HepG2 (cell line): ENCODE measurements at regions not wholly inside any gene's neighbourhood (a gene's known extent, or its start where the extent isn't known, plus 50 kb on each side); places are given as distances from the start of the nearest gene placed in this dataset.

Experiments used
- ATAC-seq: fragments of 200-7000 bp; cut with Tn5 transposase; 3 replicates; pipeline ENCODE4 v1.9.1; 2020; ENCODE audit warnings: mild to moderate bottlenecking, moderate library complexity
- BruUV-seq: library from RNA; stranded (reverse); fragments of 400-500 nt; replicated peaks from 2 replicates; lab custom pipeline; 2021; lab: Mats Ljungman, UMichigan
- CTCF ChIA-PET: fragments of 300-600 bp; formaldehyde crosslinking; extraction: SDS; loops from one replicate; lab custom pipeline; 2021; ENCODE audit warnings: low total read pairs, inconsistent platforms, low intra/inter-chr PET ratio; lab: Yijun Ruan, JAX
- POLR2A ChIA-PET: fragments of 350-600 bp; sonication (Branson Sonifier 250); formaldehyde crosslinking; loops from one replicate; lab custom pipeline; 2020; ENCODE audit warnings: antibody characterized with exemption, inconsistent platforms; lab: Yijun Ruan, JAX
- DNase-seq: peaks from one replicate; pipeline ENCODE4 v3.0.0-alpha.2; 2015; ENCODE audit warnings: low spot score
- FAIRE-seq: peaks from 3 replicates; lab custom pipeline; 2011; peaks lifted over from hg19 to GRCh38; lab: Jason Lieb, UNC
- H2AFZ ChIP-seq: one replicate; pipeline ENCODE4 v1.6.1; 2011; ENCODE audit warnings: low read length, inconsistent platforms
- H3K27ac ChIP-seq: fragments of 300-600 bp; 3 replicates; pipeline ENCODE4 v1.8.0; 2011; ENCODE audit warnings: mixed run types, mild to moderate bottlenecking, mixed read lengths, low read length, inconsistent platforms; ENCODE audit not compliant: insufficient read depth; ENCODE audit errors: extremely low read length
- H3K27me3 ChIP-seq, 2 experiments: fragments of 200-600 bp in 1 of 2; 2 replicates in 1 of 2; 3 replicates in 1 of 2; pipeline versions ENCODE4 v1.6.0 to v1.8.0; 2011; ENCODE audit warnings: low read length in 2 of 2, mild to moderate bottlenecking in 2 of 2, moderate library complexity in 2 of 2, inconsistent platforms in 1 of 2; ENCODE audit not compliant: insufficient read depth in 2 of 2, control insufficient read depth in 1 of 2
- H3K36me3 ChIP-seq, 2 experiments: fragments of 200-600 bp in 1 of 2; replicated peaks in 1 of 2; 2 replicates in 1 of 2; 3 replicates in 1 of 2; pipeline versions ENCODE4 v1.5.1 to v1.8.0; 2011; ENCODE audit warnings: low read length in 2 of 2, inconsistent platforms in 1 of 2; ENCODE audit not compliant: insufficient read depth in 2 of 2, control insufficient read depth in 1 of 2
- H3K4me1 ChIP-seq: 2 replicates; pipeline ENCODE4 v1.5.1; 2012; ENCODE audit warnings: low read length, inconsistent platforms; ENCODE audit not compliant: insufficient read depth
- H3K4me2 ChIP-seq: 2 replicates; pipeline ENCODE4 v1.6.0; 2011; ENCODE audit warnings: low read depth, low read length, inconsistent platforms
- H3K4me3 ChIP-seq, 3 experiments: fragments of 200-600 bp in 1 of 3; sonication (generic), shearing (Covaris generic) in 1 of 3; replicated peaks in 1 of 3; 2 replicates each; pipeline ENCODE4 v1.5.1; 2011 to 2016; ENCODE audit warnings: low read length in 3 of 3, inconsistent platforms in 2 of 3, low read depth in 2 of 3, mild to moderate bottlenecking in 2 of 3, control low read depth in 1 of 3, mixed read lengths in 1 of 3; ENCODE audit not compliant: insufficient read depth in 1 of 3
- H3K79me2 ChIP-seq: one replicate; pipeline ENCODE4 v1.6.1; 2011; ENCODE audit warnings: low read length, inconsistent platforms; ENCODE audit not compliant: insufficient read depth
- H3K9ac ChIP-seq: 2 replicates; pipeline ENCODE4 v1.6.0; 2011; ENCODE audit warnings: mild to moderate bottlenecking, low read depth, low read length, inconsistent platforms; ENCODE audit not compliant: insufficient read depth
- H3K9me3 ChIP-seq: 2 replicates; pipeline ENCODE4 v1.5.1; 2012; ENCODE audit warnings: mild to moderate bottlenecking, low read length
- H4K20me1 ChIP-seq: 2 replicates; pipeline ENCODE4 v1.6.0; 2011; ENCODE audit warnings: inconsistent platforms, mild to moderate bottlenecking, low read length, moderate library complexity; ENCODE audit not compliant: insufficient read depth
- CBX2 ChIP-seq, 2 experiments: fragments of 200-600 bp in 1 of 2; sonication (generic); formaldehyde crosslinking in 1 of 2; IDR thresholded peaks; 2 replicates each; pipeline versions ENCODE4 v1.7.0 to v1.8.1; 2018 to 2022; ENCODE audit warnings: low read depth in 2 of 2, low read length in 1 of 2, mild to moderate bottlenecking in 1 of 2, missing genetic modification reagents in 1 of 2
- CC2D1A ChIP-seq: sonication (generic); formaldehyde crosslinking; IDR thresholded peaks from 2 replicates; pipeline ENCODE4 v1.8.1; 2023; ENCODE audit warnings: mild to moderate bottlenecking, missing genetic modification reagents
- CCAR2 ChIP-seq: fragments of 200-400 bp; formaldehyde crosslinking; optimal IDR thresholded peaks from 2 replicates; pipeline ENCODE3; 2018; ENCODE audit warnings: low read depth, mild to moderate bottlenecking, low read length, moderate library complexity
- MNT ChIP-seq: fragments of 450-650 bp; IDR thresholded peaks from 2 replicates; pipeline ENCODE4 v1.6.1; 2016
- POLR2AphosphoS2 ChIP-seq: IDR thresholded peaks from 2 replicates; pipeline ENCODE4 v1.6.1; 2011; ENCODE audit warnings: low read depth, low read length, improper control_type of control experiment
- POLR2G ChIP-seq: fragments of 200-400 bp; formaldehyde crosslinking; IDR thresholded peaks from 2 replicates; pipeline ENCODE4 v1.6.1; 2018; ENCODE audit warnings: mild to moderate bottlenecking, low read depth, low read length, moderate library complexity
- SOX13 ChIP-seq, 3 experiments: fragments of 450-650 bp in 1 of 3; sonication (generic) in 1 of 3; formaldehyde crosslinking in 1 of 3; IDR thresholded peaks in 2 of 3; conservative IDR thresholded peaks in 1 of 3; 2 replicates each; pipeline versions ENCODE4 v1.5.0 to v1.6.1; 2016 to 2020; ENCODE audit warnings: antibody characterized with exemption in 1 of 3, mild to moderate bottlenecking in 1 of 3, missing compliant biosample characterization in 1 of 3, missing genetic modification reagents in 1 of 3, moderate library complexity in 1 of 3
- STAT5B ChIP-seq: sonication (generic); formaldehyde crosslinking; IDR thresholded peaks from 2 replicates; pipeline ENCODE4 v1.4.0; 2020; ENCODE audit warnings: missing genetic modification reagents
- TCF12 ChIP-seq, 2 experiments: fragments of 450-650 bp in 1 of 2; sonication (generic) in 1 of 2; formaldehyde crosslinking in 1 of 2; IDR thresholded peaks; 2 replicates each; pipeline versions ENCODE4 v1.6.1 to v1.8.0; 2017 to 2022; ENCODE audit warnings: antibody characterized with exemption in 1 of 2, mild to moderate bottlenecking in 1 of 2, missing genetic modification reagents in 1 of 2, moderate library complexity in 1 of 2
- ZBTB26 ChIP-seq: IDR thresholded peaks from 2 replicates; pipeline ENCODE4 v1.6.1; 2016; ENCODE audit warnings: missing compliant biosample characterization, missing genetic modification reagents, borderline replicate concordance
- ZBTB4 ChIP-seq: sonication (generic); formaldehyde crosslinking; IDR thresholded peaks from 2 replicates; pipeline ENCODE4 v1.4.0; 2020; ENCODE audit warnings: missing genetic modification reagents, mild to moderate bottlenecking, borderline replicate concordance
- ZEB1 ChIP-seq: IDR thresholded peaks from 2 replicates; pipeline ENCODE4 v1.6.1; 2012; ENCODE audit warnings: mild to moderate bottlenecking, low read depth, inconsistent platforms; ENCODE audit not compliant: insufficient replicate concordance
- ZKSCAN1 ChIP-seq: fragments of 150-350 bp; IDR thresholded peaks from 2 replicates; pipeline ENCODE4 v1.6.1; 2014; ENCODE audit warnings: low read length
- ZMAT3 ChIP-seq: sonication (generic); formaldehyde crosslinking; conservative IDR thresholded peaks from 2 replicates; pipeline ENCODE4 v1.7.0; 2021; ENCODE audit warnings: missing genetic modification reagents
- ZNF253 ChIP-seq: sonication (generic); formaldehyde crosslinking; IDR thresholded peaks from 2 replicates; pipeline ENCODE4 v1.8.0; 2022; ENCODE audit warnings: mild to moderate bottlenecking, missing genetic modification reagents, borderline replicate concordance
- ZNF282 ChIP-seq: fragments of 450-650 bp; IDR thresholded peaks from 2 replicates; pipeline ENCODE4 v1.6.1; 2018; ENCODE audit not compliant: partially characterized antibody
- WGBS: methylation state at CpG from one replicate; pipeline ENCODE4 v1.1.6; 2017; ENCODE audit warnings: low lambda C conversion rate; 5-methylcytosine and 5-hydroxymethylcytosine counted together
- in situ Hi-C: cut with HindIII; loops from 2 replicates; pipeline ENCODE4 v1.10.0; 2017; ENCODE audit warnings: low pct_unique_long_range_greater_than_20kb; ENCODE audit not compliant: extremely low pct_ligation_motif_present
- intact Hi-C: fragments of 100-400 bp; cut with micrococcal nuclease; formaldehyde crosslinking; loops from one replicate; pipeline ENCODE4 v1.10.0; 2022; ENCODE audit not compliant: unreplicated experiment

- CTCF ChIA-PET = no interaction called here
- 12% methylated on average over 8 of the region's 8 CpGs for WGBS
- no peak overlapping the region for H3K4me2 ChIP-seq
- H3K27me3 ChIP-seq = peaks cover 0 to 23% of the 10 kb centered on the region in 2 experiments; a peak in 4 of 5 replicates
- no peaks in the 10 kb centered on the region for H3K36me3 ChIP-seq
- ATAC-seq = peak; percentile 95
- no TSS peak for BruUV-seq
- POLR2A ChIA-PET = no interaction called here
- intact Hi-C loops (no loop called here), in situ Hi-C loops (no loop called here)
- no peak overlapping the region for H2AFZ ChIP-seq
- no peaks in the 10 kb centered on the region for H3K79me2 ChIP-seq
- no peak for FAIRE-seq
- peak; percentile 64 for DNase-seq
- H3K27ac ChIP-seq = no peak overlapping the region
- no peaks in the 10 kb centered on the region for H4K20me1 ChIP-seq
- peaks cover 11% of the 10 kb centered on the region; the same call in 1 of the 2 replicates for H3K4me1 ChIP-seq
- no peak overlapping the region for H3K4me3 ChIP-seq
- H3K9me3 ChIP-seq = peaks cover 5% of the 10 kb centered on the region; the same call in 1 of the 2 replicates
- no peak overlapping the region for H3K9ac ChIP-seq
- TF ChIP-seq SOX13 (IDR thresholded peaks at IDR 0.05) (peak; percentile 88), SOX13 (CRISPR knock-in tag; conservative IDR thresholded peaks at IDR 0.05 in 1 of 2, IDR thresholded peaks at IDR 0.05 in 1 of 2) (peak in 1 of 2 experiments; percentile 97; a peak in 2 of 4 replicates), POLR2AphosphoS2 (no peak), MNT (no peak), ZNF253 (CRISPR knock-in tag) (no peak), CC2D1A (CRISPR knock-in tag) (no peak), ZEB1 (no peak), ZNF282 (no peak), TCF12 (IDR thresholded peaks at IDR 0.05) (no peak), TCF12 (CRISPR knock-in tag; IDR thresholded peaks at IDR 0.05) (no peak), ZBTB4 (CRISPR knock-in tag) (no peak), CCAR2 (no peak), POLR2G (no peak), ZBTB26 (CRISPR knock-in tag) (no peak), ZMAT3 (CRISPR knock-in tag) (no peak), CBX2 (IDR thresholded peaks at IDR 0.05; ENCODE audit: low read depth, low read length) (no peak), CBX2 (CRISPR knock-in tag; IDR thresholded peaks at IDR 0.05; ENCODE audit: low read depth) (no peak), ZKSCAN1 (no peak), STAT5B (CRISPR knock-in tag) (no peak)
Measured at GRCh38 chr2:88329815-88330603, 122.5 kb downstream of the FOXI3 start.
